GM10248 (cell line): ENCODE measurements at regions not wholly inside any gene's neighbourhood (a gene's known extent, or its start where the extent isn't known, plus 50 kb on each side); places are given as distances from the start of the nearest gene placed in this dataset.
"Not testable (repeated sequence)": the region's sequence is repeated elsewhere in the genome, so short reads cannot be mapped to it uniquely, and the experiment has no call there.

Experiments used
- CTCF ChIA-PET: fragments of 300-600 bp; sonication (Branson Sonifier 250); formaldehyde crosslinking; extraction: SDS; loops from one replicate; lab custom pipeline; 2021; ENCODE audit warnings: antibody characterized with exemption; lab: Yijun Ruan, JAX
- POLR2A ChIA-PET: fragments of 350-650 bp; sonication (Branson Sonifier 250); formaldehyde crosslinking; extraction: SDS; loops from one replicate; lab custom pipeline; 2020; ENCODE audit warnings: antibody characterized with exemption; lab: Yijun Ruan, JAX
- DNase-seq: peaks from one replicate; pipeline ENCODE4 v3.0.0; 2012; ENCODE audit errors: extremely low spot score
- CTCF ChIP-seq: IDR thresholded peaks from 2 replicates; pipeline ENCODE4 v1.5.1; 2012; ENCODE audit warnings: mild to moderate bottlenecking, low read depth; ENCODE audit errors: extremely low read depth, missing control alignments, control extremely low read depth

- POLR2A ChIA-PET = no interaction called here
- DNase-seq = no peak
- TF ChIP-seq CTCF = no peak
- CTCF ChIA-PET = no interaction called here
These were observed 608.8 kb downstream of the ADCYAP1 start for GRCh38 chr18:1513519-1513918.

- POLR2A ChIA-PET, CTCF ChIA-PET, DNase-seq: not testable (repeated sequence)
These were observed 617.0 kb downstream of the ADCYAP1 start for GRCh38 chr18:1521588-1522248.

GRCh38 chr18:1522249-1522615 is 617.6 kb downstream of the ADCYAP1 start:
- no peak for TF ChIP-seq CTCF
- CTCF ChIA-PET = no interaction called here
- DNase-seq = no peak

GRCh38 chr18:1526991-1527390 is 622.3 kb downstream of the ADCYAP1 start:
- TF ChIP-seq CTCF = no peak
- no peak for DNase-seq
- POLR2A ChIA-PET = no interaction called here
- CTCF ChIA-PET = no interaction called here

More at GRCh38 chr18:1522249-1522615, 617.6 kb downstream of the ADCYAP1 start:
- POLR2A ChIA-PET = no interaction called here

GRCh38 chr18:1527805-1528204 is 623.1 kb downstream of the ADCYAP1 start:
- ChIA-PET POLR2A (no interaction called here), CTCF (no interaction called here)
- no peak for DNase-seq
- no peak for TF ChIP-seq CTCF

- POLR2A ChIA-PET = no interaction called here
- CTCF ChIA-PET = no interaction called here
- DNase-seq = no peak
- TF ChIP-seq CTCF = no peak
These were observed 623.8 kb downstream of the ADCYAP1 start for GRCh38 chr18:1528447-1528846.

GRCh38 chr18:1528964-1529509 is 624.4 kb downstream of the ADCYAP1 start:
- POLR2A ChIA-PET = no interaction called here
- TF ChIP-seq CTCF = no peak
- DNase-seq = no peak
- CTCF ChIA-PET = no interaction called here
